Upper lobe of right lung (tissue), 1 donor: ENCODE measurements at regions not wholly inside any gene's neighbourhood (a gene's known extent, or its start where the extent isn't known, plus 50 kb on each side); places are given as distances from the start of the nearest gene placed in this dataset.

Experiments used
- ATAC-seq: fragments of 200-7000 bp; cut with Tn5 transposase; one replicate; pipeline ENCODE4 v1.9.1; 2020; ENCODE audit warnings: mild to moderate bottlenecking, moderate library complexity
- DNase-seq: peaks from one replicate; pipeline ENCODE4 v3.0.0-alpha.2; 2020
- H3K27ac ChIP-seq: fragments of 200-600 bp; one replicate; pipeline ENCODE4 v1.8.0; 2022
- H3K27me3 ChIP-seq: fragments of 200-600 bp; one replicate; pipeline ENCODE4 v1.8.0; 2022; ENCODE audit warnings: mild to moderate bottlenecking
- H3K36me3 ChIP-seq: fragments of 200-600 bp; one replicate; pipeline ENCODE4 v1.8.0; 2022
- H3K4me1 ChIP-seq: fragments of 200-600 bp; one replicate; pipeline ENCODE4 v1.8.0; 2022
- H3K4me3 ChIP-seq: fragments of 200-600 bp; one replicate; pipeline ENCODE4 v1.8.0; 2022; ENCODE audit warnings: mild to moderate bottlenecking
- H3K9me3 ChIP-seq: fragments of 200-600 bp; one replicate; pipeline ENCODE4 v1.8.0; 2022
- intact Hi-C: fragments of 100-400 bp; cut with DNase I; formaldehyde crosslinking; loops from one replicate; pipeline ENCODE4 v1.11.0; 2022
- TF ChIP-seq, protein P1 (sequence below): fragments of 200-600 bp; IDR thresholded peaks from one replicate; pipeline ENCODE4 v1.8.0; 2022; ENCODE audit warnings: antibody characterized with exemption
- donor health status: DM: no; HTN: yes; CAD: no; lungs with severe emphysema.

DNA sequence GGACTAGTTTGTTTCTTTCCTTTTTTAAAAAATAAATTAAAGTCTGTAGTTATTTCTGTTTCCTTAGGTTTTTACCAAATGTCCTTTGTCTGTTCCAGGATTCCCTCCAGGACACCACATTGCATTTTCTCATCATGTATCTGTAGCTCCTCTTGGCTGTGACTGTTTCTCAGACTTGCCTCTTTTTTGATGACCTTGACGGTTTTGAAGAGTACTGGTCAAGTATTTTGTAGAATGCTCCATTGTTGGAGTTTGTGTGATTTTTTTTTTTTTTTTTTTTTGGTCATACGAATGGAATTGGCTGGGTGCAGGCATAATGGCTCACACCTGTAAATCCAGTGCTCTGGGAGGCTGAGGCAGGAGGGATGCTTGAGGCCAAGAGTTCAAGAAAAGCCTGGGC is 127.1 kb upstream of the BMPER start:
- H3K9me3 ChIP-seq: no peaks in the 10 kb centered on the region
- H3K4me3 ChIP-seq: no peak overlapping the region
- no peaks in the 10 kb centered on the region for H3K4me1 ChIP-seq
- no peak overlapping the region for H3K27ac ChIP-seq
- intact Hi-C loops: no loop called here
- DNase-seq: no peak
- H3K36me3 ChIP-seq: no peaks in the 10 kb centered on the region
- ATAC-seq: no peak
- TF ChIP-seq, protein P1, sequence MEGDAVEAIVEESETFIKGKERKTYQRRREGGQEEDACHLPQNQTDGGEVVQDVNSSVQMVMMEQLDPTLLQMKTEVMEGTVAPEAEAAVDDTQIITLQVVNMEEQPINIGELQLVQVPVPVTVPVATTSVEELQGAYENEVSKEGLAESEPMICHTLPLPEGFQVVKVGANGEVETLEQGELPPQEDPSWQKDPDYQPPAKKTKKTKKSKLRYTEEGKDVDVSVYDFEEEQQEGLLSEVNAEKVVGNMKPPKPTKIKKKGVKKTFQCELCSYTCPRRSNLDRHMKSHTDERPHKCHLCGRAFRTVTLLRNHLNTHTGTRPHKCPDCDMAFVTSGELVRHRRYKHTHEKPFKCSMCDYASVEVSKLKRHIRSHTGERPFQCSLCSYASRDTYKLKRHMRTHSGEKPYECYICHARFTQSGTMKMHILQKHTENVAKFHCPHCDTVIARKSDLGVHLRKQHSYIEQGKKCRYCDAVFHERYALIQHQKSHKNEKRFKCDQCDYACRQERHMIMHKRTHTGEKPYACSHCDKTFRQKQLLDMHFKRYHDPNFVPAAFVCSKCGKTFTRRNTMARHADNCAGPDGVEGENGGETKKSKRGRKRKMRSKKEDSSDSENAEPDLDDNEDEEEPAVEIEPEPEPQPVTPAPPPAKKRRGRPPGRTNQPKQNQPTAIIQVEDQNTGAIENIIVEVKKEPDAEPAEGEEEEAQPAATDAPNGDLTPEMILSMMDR: no peak
- H3K27me3 ChIP-seq: no peaks in the 10 kb centered on the region

DNA sequence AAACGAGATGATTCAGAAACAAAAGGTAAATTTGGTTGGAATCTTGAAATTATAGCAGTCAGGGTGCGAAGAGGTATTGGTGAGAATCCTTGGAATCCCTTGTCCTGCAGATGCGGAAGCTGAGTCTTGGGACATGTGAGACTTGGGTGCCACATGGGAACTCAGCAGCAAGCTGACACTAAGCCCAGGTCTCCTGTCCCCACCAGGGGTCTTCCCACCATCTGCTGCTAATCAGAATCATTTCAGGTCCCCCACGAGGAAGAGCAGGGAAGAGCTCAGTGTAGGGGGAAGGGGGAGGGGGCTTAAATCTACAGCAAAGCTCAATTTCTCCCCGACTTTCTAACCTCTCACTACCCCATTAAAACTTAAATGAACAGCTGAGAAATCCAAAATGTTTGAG is 126.1 kb upstream of the BMPER start:
- no peak for ATAC-seq
- intact Hi-C loops: no loop called here
- TF ChIP-seq, protein P1: no peak
- H3K4me3 ChIP-seq: no peak overlapping the region
- no peaks in the 10 kb centered on the region for H3K9me3 ChIP-seq
- DNase-seq: no peak
- H3K4me1 ChIP-seq: no peaks in the 10 kb centered on the region
- no peak overlapping the region for H3K27ac ChIP-seq
- H3K27me3 ChIP-seq: no peaks in the 10 kb centered on the region
- no peaks in the 10 kb centered on the region for H3K36me3 ChIP-seq

- DNase-seq (no peak), ATAC-seq (no peak)
- no peaks in the 10 kb centered on the region for H3K9me3 ChIP-seq
- TF ChIP-seq, protein P1: no peak
- no peaks in the 10 kb centered on the region for H3K27me3 ChIP-seq
- no peaks in the 10 kb centered on the region for H3K4me1 ChIP-seq
- no peak overlapping the region for H3K27ac ChIP-seq
- no peak overlapping the region for H3K4me3 ChIP-seq
- intact Hi-C loops: no loop called here
- no peaks in the 10 kb centered on the region for H3K36me3 ChIP-seq
Observed at GRCh38 chr7:33781167-33781566, 124.2 kb upstream of the BMPER start.

- Histone ChIP-seq H3K4me3 (no peak overlapping the region), H3K27me3 (no peaks in the 10 kb centered on the region), H3K27ac (no peak overlapping the region), H3K9me3 (no peaks in the 10 kb centered on the region), H3K4me1 (no peaks in the 10 kb centered on the region), H3K36me3 (no peaks in the 10 kb centered on the region)
- DNase-seq (no peak), ATAC-seq (no peak)
- intact Hi-C loops: no loop called here
- TF ChIP-seq, protein P1: no peak
Observed at GRCh38 chr7:33781796-33782195, 123.5 kb upstream of the BMPER start.

GRCh38 chr7:33784000-33784399 is 121.3 kb upstream of the BMPER start:
- no peak for ATAC-seq
- Histone ChIP-seq H3K27ac (no peak overlapping the region), H3K4me3 (no peak overlapping the region), H3K4me1 (no peaks in the 10 kb centered on the region), H3K36me3 (no peaks in the 10 kb centered on the region), H3K27me3 (no peaks in the 10 kb centered on the region), H3K9me3 (no peaks in the 10 kb centered on the region)
- no peak for DNase-seq
- intact Hi-C loops: no loop called here
- TF ChIP-seq, protein P1: no peak

- TF ChIP-seq, protein P1: no peak
Observed at GRCh38 chr7:33788531-33788930, 116.8 kb upstream of the BMPER start.

More at GRCh38 chr7:33788531-33788930, 116.8 kb upstream of the BMPER start:
- ATAC-seq (no peak), DNase-seq (no peak)
- H3K9me3 ChIP-seq: no peaks in the 10 kb centered on the region
- no peaks in the 10 kb centered on the region for H3K4me1 ChIP-seq
- H3K4me3 ChIP-seq: no peak overlapping the region
- no peak overlapping the region for H3K27ac ChIP-seq
- intact Hi-C loops: no loop called here
- H3K27me3 ChIP-seq: no peaks in the 10 kb centered on the region
- no peaks in the 10 kb centered on the region for H3K36me3 ChIP-seq
